ENCODE measurements at regions not wholly inside any gene's neighbourhood (a gene's known extent, or its start where the extent isn't known, plus 50 kb on each side); places are given as distances from the start of the nearest gene placed in this dataset.

DNA sequence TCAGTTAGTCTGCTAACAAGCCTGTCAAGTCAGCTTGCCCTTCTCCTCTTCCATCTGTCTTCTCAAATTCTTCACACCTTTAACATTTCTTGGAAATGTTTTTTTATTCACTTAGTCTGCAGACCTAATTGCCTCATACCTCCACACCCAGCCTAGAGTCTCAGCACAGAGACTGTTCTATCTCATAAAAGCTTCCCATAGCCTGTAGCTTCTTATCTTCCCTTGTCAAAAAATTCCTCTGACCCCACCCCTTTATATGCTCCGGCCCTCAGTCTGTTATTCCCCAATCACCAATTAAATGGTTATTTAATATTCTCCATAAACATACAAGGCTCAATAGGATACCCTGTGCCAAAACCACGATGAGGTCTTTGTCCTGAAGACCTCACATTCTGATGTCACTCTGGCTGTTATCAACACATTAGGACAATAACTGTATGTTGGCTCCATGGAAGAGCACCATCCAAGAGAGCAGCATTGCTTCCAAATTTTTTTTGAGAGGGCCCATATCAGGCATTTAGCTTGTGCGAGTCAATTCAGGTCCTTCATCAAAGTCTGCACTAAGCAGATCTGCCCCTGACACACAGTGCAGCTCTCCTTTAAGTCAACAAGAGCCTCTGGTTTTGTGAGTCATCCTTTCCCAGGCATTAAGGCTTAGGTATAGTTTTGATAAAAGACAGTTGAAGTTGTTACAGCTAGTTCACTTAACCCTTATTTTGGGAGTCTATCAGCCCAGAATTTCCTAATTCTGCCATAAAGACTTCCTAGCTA is 83.2 kb upstream of the TBX18 start:
- TF ChIP-seq CTCF (IDR thresholded peaks at IDR 0.05) (no peak), POLR2AphosphoS5 (IDR thresholded peaks at IDR 0.05; ENCODE audit: low read depth, low read length) (no peak)
